Keratinocyte (primary cell): ENCODE measurements at regions not wholly inside any gene's neighbourhood (a gene's known extent, or its start where the extent isn't known, plus 50 kb on each side); places are given as distances from the start of the nearest gene placed in this dataset.

Source experiments
- DNase-seq: peaks from one replicate; pipeline ENCODE4 v3.0.0-alpha.2; 2011; ENCODE audit warnings: low read depth, missing footprints, low spot score
- FAIRE-seq: peaks from 2 replicates; lab custom pipeline; 2011; peaks lifted over from hg19 to GRCh38; lab: Jason Lieb, UNC
- H2AFZ ChIP-seq: 2 replicates; pipeline ENCODE4 v1.6.0; 2012; ENCODE audit warnings: low read length, control low read depth, inconsistent platforms; ENCODE audit not compliant: control insufficient read depth
- H3K27ac ChIP-seq: 2 replicates; pipeline ENCODE4 v1.5.1; 2011; ENCODE audit warnings: low read length; ENCODE audit not compliant: control insufficient read depth, insufficient read depth
- H3K27me3 ChIP-seq: 3 replicates; pipeline ENCODE4 v1.6.0; 2011; ENCODE audit warnings: low read length; ENCODE audit not compliant: control insufficient read depth, insufficient read depth; ENCODE audit errors: extremely low read depth
- H3K36me3 ChIP-seq, 2 experiments: 2 replicates in 1 of 2; 3 replicates in 1 of 2; pipeline ENCODE4 v1.5.1; 2011; ENCODE audit warnings: low read length in 2 of 2, mild to moderate bottlenecking in 1 of 2; ENCODE audit not compliant: control insufficient read depth in 2 of 2, insufficient read depth in 2 of 2; ENCODE audit errors: extremely low read depth in 1 of 2
- H3K4me1 ChIP-seq: 3 replicates; pipeline ENCODE4 v1.5.1; 2011; ENCODE audit warnings: low read length; ENCODE audit not compliant: control insufficient read depth, insufficient read depth; ENCODE audit errors: extremely low read depth
- H3K4me2 ChIP-seq: 3 replicates; pipeline ENCODE4 v1.6.0; 2011; ENCODE audit warnings: low read depth, low read length; ENCODE audit not compliant: control insufficient read depth, insufficient read depth; ENCODE audit errors: extremely low read depth
- H3K4me3 ChIP-seq, 3 experiments: fragments of 200-600 bp in 1 of 3; sonication (generic) in 1 of 3; 2 replicates in 2 of 3; 3 replicates in 1 of 3; pipeline ENCODE4 v1.5.1; 2011 to 2016; ENCODE audit warnings: low read length in 3 of 3, mild to moderate bottlenecking in 3 of 3, control low read depth in 2 of 3, inconsistent platforms in 1 of 3, low read depth in 1 of 3, mixed read lengths in 1 of 3, mixed run types in 1 of 3, moderate library complexity in 1 of 3; ENCODE audit not compliant: control insufficient read depth in 2 of 3, insufficient read depth in 2 of 3; ENCODE audit errors: extremely low read depth in 1 of 3
- H3K79me2 ChIP-seq: 2 replicates; pipeline ENCODE4 v1.6.0; 2012; ENCODE audit warnings: low read length; ENCODE audit not compliant: control insufficient read depth, insufficient read depth
- H3K9ac ChIP-seq: 3 replicates; pipeline ENCODE4 v1.6.0; 2011; ENCODE audit warnings: low read length; ENCODE audit not compliant: control insufficient read depth, insufficient read depth; ENCODE audit errors: extremely low read depth
- H3K9me1 ChIP-seq: 3 replicates; pipeline ENCODE4 v1.6.0; 2011; ENCODE audit warnings: low read length; ENCODE audit not compliant: control insufficient read depth, insufficient read depth; ENCODE audit errors: extremely low read depth
- H3K9me3 ChIP-seq: 2 replicates; pipeline ENCODE4 v1.5.1; 2012; ENCODE audit warnings: low read depth, low read length; ENCODE audit not compliant: control insufficient read depth
- H4K20me1 ChIP-seq: 3 replicates; pipeline ENCODE4 v1.6.0; 2011; ENCODE audit warnings: low read length; ENCODE audit not compliant: control insufficient read depth, insufficient read depth; ENCODE audit errors: extremely low read depth
- CTCF ChIP-seq, 3 experiments: IDR thresholded peaks in 1 of 3; conservative IDR thresholded peaks in 1 of 3; optimal IDR thresholded peaks in 1 of 3; 2 replicates in 2 of 3; 3 replicates in 1 of 3; pipeline versions ENCODE3 to v1.5.1; 2011; ENCODE audit warnings: low read length in 3 of 3, mild to moderate bottlenecking in 3 of 3, moderate library complexity in 2 of 3, control low read depth in 1 of 3, inconsistent platforms in 1 of 3; ENCODE audit not compliant: insufficient read depth in 2 of 3; ENCODE audit errors: extremely low read depth in 1 of 3
- EZH2 ChIP-seq: IDR thresholded peaks from one replicate; pipeline ENCODE4 v1.6.1; 2012; ENCODE audit warnings: inconsistent platforms, mild to moderate bottlenecking, low read length, moderate library complexity
- dilution Hi-C: fragments of 300-500 bp; cut with MboI; formaldehyde crosslinking; loops from one replicate; pipeline ENCODE4 v1.7.0; 2020; ENCODE audit warnings: low sequenced_read_pairs; ENCODE audit not compliant: extremely low pct_ligation_motif_present

- Histone ChIP-seq H3K36me3 (no peaks in the 10 kb centered on the region), H3K27me3 (no peaks in the 10 kb centered on the region), H3K4me2 (no peak overlapping the region), H3K9me3 (no peaks in the 10 kb centered on the region), H3K9ac (no peak overlapping the region), H3K4me3 (no peak overlapping the region), H3K79me2 (no peaks in the 10 kb centered on the region), H3K27ac (no peak overlapping the region), H2AFZ (no peak overlapping the region), H3K4me1 (no peaks in the 10 kb centered on the region), H4K20me1 (no peaks in the 10 kb centered on the region), H3K9me1 (no peaks in the 10 kb centered on the region)
- dilution Hi-C loops: no loop called here
- TF ChIP-seq CTCF (optimal IDR thresholded peaks at IDR 0.05 in 1 of 3, IDR thresholded peaks at IDR 0.05 in 1 of 3, conservative IDR thresholded peaks at IDR 0.05 in 1 of 3; ENCODE audit: extremely low read depth in 1 of 3, insufficient read depth in 2 of 3, low read length in 3 of 3) (no peak), EZH2 (no peak)
- DNase-seq (no peak), FAIRE-seq (no peak)
Observed at GRCh38 chr3:134106580-134106979, 76.9 kb upstream of the SLCO2A1 start.

DNA sequence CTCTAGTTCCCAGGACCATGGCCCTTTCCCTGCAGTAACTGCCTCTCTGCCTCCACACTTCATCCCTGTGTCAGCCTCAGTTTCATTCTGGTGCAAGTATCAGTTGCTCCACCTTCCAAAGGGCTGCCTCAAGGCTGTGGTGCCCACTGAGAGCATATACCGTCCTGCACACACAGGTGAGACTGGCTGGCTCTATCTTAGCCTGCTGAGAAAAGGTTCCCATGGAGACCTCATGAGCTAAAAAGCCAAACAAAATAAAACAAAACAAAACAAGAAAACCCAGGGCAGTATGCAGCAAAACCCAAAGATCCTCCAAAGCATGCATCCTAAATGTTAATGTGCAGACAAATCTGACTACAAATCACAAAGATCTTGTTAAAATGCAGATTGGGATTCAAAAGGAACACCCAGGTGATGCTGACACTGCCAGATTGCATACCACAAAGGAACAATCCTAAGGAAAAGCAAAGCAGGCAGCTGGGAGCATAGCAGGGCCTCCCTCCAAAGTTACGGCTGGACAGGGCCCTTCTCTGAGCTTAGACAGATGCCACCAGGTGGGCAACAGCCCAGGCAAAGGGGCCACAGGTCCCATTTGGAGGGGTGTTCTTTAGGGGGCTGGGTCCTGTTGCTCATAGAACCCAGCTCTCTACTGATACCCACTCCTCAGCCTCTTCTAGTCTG lies 76.3 kb upstream of the SLCO2A1 start:
- no peak for DNase-seq
- Histone ChIP-seq H3K9me1 (no peaks in the 10 kb centered on the region), H3K36me3 (no peaks in the 10 kb centered on the region), H3K27me3 (no peaks in the 10 kb centered on the region), H3K4me3 (no peak overlapping the region), H3K9ac (no peak overlapping the region), H3K79me2 (no peaks in the 10 kb centered on the region), H3K4me1 (no peaks in the 10 kb centered on the region), H3K4me2 (no peak overlapping the region), H3K27ac (no peak overlapping the region), H2AFZ (no peak overlapping the region), H3K9me3 (no peaks in the 10 kb centered on the region), H4K20me1 (no peaks in the 10 kb centered on the region)
- no peak for TF ChIP-seq CTCF (optimal IDR thresholded peaks at IDR 0.05 in 1 of 3, IDR thresholded peaks at IDR 0.05 in 1 of 3, conservative IDR thresholded peaks at IDR 0.05 in 1 of 3; ENCODE audit: extremely low read depth in 1 of 3, insufficient read depth in 2 of 3, low read length in 3 of 3)
- dilution Hi-C loops: no loop called here
- no peak for FAIRE-seq
